ENCODE measurements at regions not wholly inside any gene's neighbourhood (a gene's known extent, or its start where the extent isn't known, plus 50 kb on each side); places are given as distances from the start of the nearest gene placed in this dataset.

GRCh38 chr5:74140409-74140808 lies 500.1 kb downstream of the ENC1 start:
- no peak for DNase-seq

GRCh38 chr5:74139589-74139988 lies 500.9 kb downstream of the ENC1 start:
- no peak for DNase-seq

GRCh38 chr5:74138721-74139120 lies 501.8 kb downstream of the ENC1 start:
- no peak for DNase-seq

GRCh38 chr5:74136276-74136825 lies 504.2 kb downstream of the ENC1 start:
- no peak for DNase-seq

GRCh38 chr5:74135033-74135432 lies 505.5 kb downstream of the ENC1 start:
- no peak for DNase-seq

- no peak for DNase-seq
Observed at GRCh38 chr5:74132485-74132884, 506.5 kb downstream of the ARHGEF28 start.

- no peak for DNase-seq
Observed at GRCh38 chr5:74131250-74131649, 505.3 kb downstream of the ARHGEF28 start.

- DNase-seq = no peak
Observed at GRCh38 chr5:74130155-74130897, 504.3 kb downstream of the ARHGEF28 start.

- DNase-seq = no peak
Observed at GRCh38 chr5:74127381-74128320, 501.7 kb downstream of the ARHGEF28 start.

- DNase-seq = no peak
Observed at GRCh38 chr5:74126294-74126693, 500.3 kb downstream of the ARHGEF28 start.

- no peak for DNase-seq
Observed at GRCh38 chr5:74124826-74125225, 498.8 kb downstream of the ARHGEF28 start.

GRCh38 chr5:74123929-74124328 lies 497.9 kb downstream of the ARHGEF28 start:
- no peak for DNase-seq

GRCh38 chr5:74122979-74123590 lies 497.1 kb downstream of the ARHGEF28 start:
- no peak for DNase-seq

- DNase-seq = no peak
Observed at GRCh38 chr5:74122175-74122574, 496.2 kb downstream of the ARHGEF28 start.

GRCh38 chr5:74120585-74120984 lies 494.6 kb downstream of the ARHGEF28 start:
- DNase-seq = no peak

GRCh38 chr5:74118071-74118470 lies 492.1 kb downstream of the ARHGEF28 start:
- DNase-seq = no peak

GRCh38 chr5:74116984-74117383 lies 491.0 kb downstream of the ARHGEF28 start:
- DNase-seq = no peak

GRCh38 chr5:74116266-74116665 lies 490.3 kb downstream of the ARHGEF28 start:
- DNase-seq = no peak

- no peak for DNase-seq
Observed at GRCh38 chr5:74113927-74114326, 487.9 kb downstream of the ARHGEF28 start.

- DNase-seq = no peak
Observed at GRCh38 chr5:74113196-74113540, 487.2 kb downstream of the ARHGEF28 start.

- DNase-seq = no peak
Observed at GRCh38 chr5:74112372-74113195, 486.6 kb downstream of the ARHGEF28 start.

GRCh38 chr5:74111764-74112163 lies 485.8 kb downstream of the ARHGEF28 start:
- DNase-seq = no peak

Data from CD4-positive, alpha-beta T cell treated with Interleukin-4 for 1 hour (primary cell).